ENCODE measurements at regions not wholly inside any gene's neighbourhood (a gene's known extent, or its start where the extent isn't known, plus 50 kb on each side); places are given as distances from the start of the nearest gene placed in this dataset.
"Not testable (repeated sequence)": the region's sequence is repeated elsewhere in the genome, so short reads cannot be mapped to it uniquely, and the experiment has no call there.

GRCh38 chr13:18238586-18238985 is 943.0 kb downstream of the TUBA3C start:
- H3K36me3 ChIP-seq; DNase-seq; H3K4me3 ChIP-seq; intact Hi-C loops (cut with DNase I); H3K4me1 ChIP-seq; ATAC-seq; H3K9me3 ChIP-seq; H3K27me3 ChIP-seq; H3K27ac ChIP-seq: not testable (repeated sequence)
- 48 to 68% (median 54%) methylated on average over 5 of the region's 5 CpGs for WGBS, 4 donors

GRCh38 chr13:18236528-18236815 is 945.2 kb downstream of the TUBA3C start:
- Histone ChIP-seq H3K9me3 (peaks cover 0 to 5% (median 0%) of the 10 kb centered on the region in 12 donors), H3K36me3 (no peaks in the 10 kb centered on the region), H3K27ac (no peak overlapping the region), H3K4me1 (no peaks in the 10 kb centered on the region), H3K27me3 (no peaks in the 10 kb centered on the region), H3K4me3 (no peak overlapping the region)
- no peak for ATAC-seq
- TF ChIP-seq CTCF (IDR thresholded peaks at IDR 0.05), result no peak
- TF ChIP-seq POLR2A (IDR thresholded peaks at IDR 0.05), result no peak
- DNase-seq, result no peak
- 89 to 94% (median 91%) methylated on average over 27 to 34 of the region's 34 CpGs for WGBS, 4 donors
- intact Hi-C loops (cut with DNase I), result no loop called here

- Histone ChIP-seq H3K4me3 (no peak overlapping the region), H3K27me3 (no peaks in the 10 kb centered on the region), H3K36me3 (no peaks in the 10 kb centered on the region), H3K27ac (no peak overlapping the region), H3K9me3 (peaks cover 0 to 5% (median 0%) of the 10 kb centered on the region in 12 donors), H3K4me1 (no peaks in the 10 kb centered on the region)
- no peak for TF ChIP-seq CTCF (IDR thresholded peaks at IDR 0.05)
- no peak for TF ChIP-seq POLR2A (IDR thresholded peaks at IDR 0.05)
- no peak for ATAC-seq
- 91 to 96% (median 94%) methylated on average over 34 to 94 of the region's 94 CpGs for WGBS, 4 donors
- no peak for DNase-seq
- intact Hi-C loops (cut with DNase I), result no loop called here
Measured at GRCh38 chr13:18235756-18236527, 945.7 kb downstream of the TUBA3C start.

GRCh38 chr13:18235172-18235571 is 946.5 kb downstream of the TUBA3C start:
- Histone ChIP-seq H3K27me3 (no peaks in the 10 kb centered on the region), H3K4me1 (no peaks in the 10 kb centered on the region), H3K36me3 (no peaks in the 10 kb centered on the region), H3K9me3 (peaks cover 0 to 5% (median 0%) of the 10 kb centered on the region in 12 donors), H3K4me3 (no peak overlapping the region), H3K27ac (no peak overlapping the region)
- intact Hi-C loops (cut with DNase I), result no loop called here
- TF ChIP-seq CTCF (IDR thresholded peaks at IDR 0.05) (no peak), POLR2A (IDR thresholded peaks at IDR 0.05) (no peak)
- WGBS, 4 donors, result 91 to 98% (median 97%) methylated on average over 44 to 47 of the region's 47 CpGs
- DNase-seq (no peak), ATAC-seq (no peak)

GRCh38 chr13:18234451-18234850 is 947.2 kb downstream of the TUBA3C start:
- H3K27ac ChIP-seq; H3K4me1 ChIP-seq; H3K4me3 ChIP-seq; intact Hi-C loops (cut with DNase I); H3K36me3 ChIP-seq; ATAC-seq; H3K27me3 ChIP-seq; H3K9me3 ChIP-seq: not testable (repeated sequence)
- DNase-seq, result peak in 1 of 5 donors; percentile 42
- 90 to 97% (median 95%) methylated on average over 56 of the region's 56 CpGs for WGBS, 4 donors

All from heart left ventricle (tissue), 16 donors.